Neural crest cell (in vitro differentiated cells): ENCODE measurements at regions not wholly inside any gene's neighbourhood (a gene's known extent, or its start where the extent isn't known, plus 50 kb on each side); places are given as distances from the start of the nearest gene placed in this dataset.
"Not testable (repeated sequence)": the region's sequence is repeated elsewhere in the genome, so short reads cannot be mapped to it uniquely, and the experiment has no call there.

ENCODE experiments used
- DNase-seq: peaks from one replicate; pipeline ENCODE4 v3.0.0; 2021; ENCODE audit warnings: low read depth, mixed read lengths, low spot score
- H3K27ac Mint-ChIP-seq: one replicate; pipeline ENCODE4 v1.8.0; 2021; ENCODE audit warnings: mild to moderate bottlenecking, mixed read lengths; ENCODE audit not compliant: unreplicated experiment
- H3K27me3 Mint-ChIP-seq: 2 replicates; pipeline ENCODE4 v1.8.0; 2021; ENCODE audit warnings: low read depth, mild to moderate bottlenecking, mixed read lengths
- H3K36me3 Mint-ChIP-seq: 2 replicates; pipeline ENCODE4 v1.8.0; 2021; ENCODE audit warnings: low read depth, mild to moderate bottlenecking, mixed read lengths
- H3K4me1 Mint-ChIP-seq: 2 replicates; pipeline ENCODE4 v1.8.0; 2021; ENCODE audit warnings: mixed read lengths
- H3K4me3 Mint-ChIP-seq: one replicate; pipeline ENCODE4 v1.8.0; 2021; ENCODE audit warnings: mild to moderate bottlenecking, mixed read lengths
- H3K9me3 Mint-ChIP-seq: 2 replicates; pipeline ENCODE4 v1.8.0; 2021; ENCODE audit warnings: mixed read lengths
- TF ChIP-seq, protein P1 (sequence below): fragments of 200-600 bp; sonication (generic); conservative IDR thresholded peaks from 2 replicates; pipeline ENCODE4 v1.5.0; 2021; ENCODE audit warnings: antibody characterized with exemption, mild to moderate bottlenecking

DNA sequence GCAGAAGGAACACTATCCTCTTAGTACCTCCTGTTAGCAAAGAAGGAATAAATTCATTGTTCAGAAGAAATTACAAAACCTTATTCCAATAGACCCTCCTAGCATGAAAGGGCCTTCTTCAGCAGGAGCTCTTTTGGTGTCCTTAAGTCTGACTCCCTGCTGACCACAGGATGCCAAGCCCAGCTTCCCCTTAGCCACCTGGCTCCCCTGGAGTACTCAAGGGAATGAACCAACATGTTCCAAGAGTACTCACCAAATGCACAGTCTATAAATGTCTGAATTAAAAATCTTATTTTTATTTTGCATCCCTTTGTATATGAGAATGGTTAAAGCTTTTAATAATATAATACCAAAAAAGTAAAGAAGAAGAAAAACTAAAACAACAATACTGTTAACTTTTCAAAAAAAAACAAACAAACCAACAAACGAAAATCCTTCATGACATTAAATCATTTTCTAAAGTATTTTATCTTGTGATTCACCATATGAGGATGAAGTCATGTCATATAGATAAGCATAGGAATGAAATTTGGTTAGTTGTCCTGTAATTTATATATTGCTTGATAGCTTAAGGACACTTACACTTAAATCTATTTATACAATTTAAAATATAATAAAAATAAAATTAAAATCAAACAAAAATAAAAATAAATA is 1355.1 kb downstream of the HACE1 start:
- Mint-ChIP-seq H3K27me3 (no peaks in the 10 kb centered on the region), H3K9me3 (no peaks in the 10 kb centered on the region), H3K27ac (no peak overlapping the region), H3K4me3 (no peak overlapping the region), H3K4me1 (no peaks in the 10 kb centered on the region), H3K36me3 (no peaks in the 10 kb centered on the region)
- TF ChIP-seq, protein P1, sequence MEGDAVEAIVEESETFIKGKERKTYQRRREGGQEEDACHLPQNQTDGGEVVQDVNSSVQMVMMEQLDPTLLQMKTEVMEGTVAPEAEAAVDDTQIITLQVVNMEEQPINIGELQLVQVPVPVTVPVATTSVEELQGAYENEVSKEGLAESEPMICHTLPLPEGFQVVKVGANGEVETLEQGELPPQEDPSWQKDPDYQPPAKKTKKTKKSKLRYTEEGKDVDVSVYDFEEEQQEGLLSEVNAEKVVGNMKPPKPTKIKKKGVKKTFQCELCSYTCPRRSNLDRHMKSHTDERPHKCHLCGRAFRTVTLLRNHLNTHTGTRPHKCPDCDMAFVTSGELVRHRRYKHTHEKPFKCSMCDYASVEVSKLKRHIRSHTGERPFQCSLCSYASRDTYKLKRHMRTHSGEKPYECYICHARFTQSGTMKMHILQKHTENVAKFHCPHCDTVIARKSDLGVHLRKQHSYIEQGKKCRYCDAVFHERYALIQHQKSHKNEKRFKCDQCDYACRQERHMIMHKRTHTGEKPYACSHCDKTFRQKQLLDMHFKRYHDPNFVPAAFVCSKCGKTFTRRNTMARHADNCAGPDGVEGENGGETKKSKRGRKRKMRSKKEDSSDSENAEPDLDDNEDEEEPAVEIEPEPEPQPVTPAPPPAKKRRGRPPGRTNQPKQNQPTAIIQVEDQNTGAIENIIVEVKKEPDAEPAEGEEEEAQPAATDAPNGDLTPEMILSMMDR: no peak
- DNase-seq: no peak

- H3K4me1 Mint-ChIP-seq, H3K27me3 Mint-ChIP-seq, H3K36me3 Mint-ChIP-seq, H3K9me3 Mint-ChIP-seq, H3K27ac Mint-ChIP-seq, H3K4me3 Mint-ChIP-seq, DNase-seq: not testable (repeated sequence)
These were observed 1363.1 kb downstream of the HACE1 start for GRCh38 chr6:103496588-103496987.

- H3K27me3 Mint-ChIP-seq: peaks cover under 1% of the 10 kb centered on the region
- H3K4me3 Mint-ChIP-seq: no peak overlapping the region
- no peaks in the 10 kb centered on the region for H3K4me1 Mint-ChIP-seq
These were observed 1403.1 kb downstream of the HACE1 start for GRCh38 chr6:103456652-103457051.

GRCh38 chr6:103455275-103455674 is 1404.4 kb downstream of the HACE1 start:
- H3K9me3 Mint-ChIP-seq: peaks cover 3% of the 10 kb centered on the region
- no peak overlapping the region for H3K4me3 Mint-ChIP-seq
- H3K4me1 Mint-ChIP-seq: no peaks in the 10 kb centered on the region
- H3K27me3 Mint-ChIP-seq: peaks cover 3% of the 10 kb centered on the region
- no peak for DNase-seq
- no peaks in the 10 kb centered on the region for H3K36me3 Mint-ChIP-seq
- TF ChIP-seq, protein P1: no peak
- H3K27ac Mint-ChIP-seq: no peak overlapping the region

More at GRCh38 chr6:103456652-103457051, 1403.1 kb downstream of the HACE1 start:
- H3K9me3 Mint-ChIP-seq: peaks cover 3% of the 10 kb centered on the region
- TF ChIP-seq, protein P1: no peak
- no peak for DNase-seq
- no peaks in the 10 kb centered on the region for H3K36me3 Mint-ChIP-seq
- H3K27ac Mint-ChIP-seq: no peak overlapping the region

- Mint-ChIP-seq H3K4me3 (no peak overlapping the region), H3K4me1 (no peaks in the 10 kb centered on the region), H3K9me3 (no peaks in the 10 kb centered on the region), H3K36me3 (no peaks in the 10 kb centered on the region), H3K27me3 (no peaks in the 10 kb centered on the region), H3K27ac (no peak overlapping the region)
- TF ChIP-seq, protein P1: no peak
- no peak for DNase-seq
These were observed 1450.2 kb downstream of the HACE1 start for GRCh38 chr6:103409475-103409874.

- TF ChIP-seq, protein P1: no peak
- H3K9me3 Mint-ChIP-seq: no peaks in the 10 kb centered on the region
- DNase-seq: no peak
- no peaks in the 10 kb centered on the region for H3K27me3 Mint-ChIP-seq
- no peaks in the 10 kb centered on the region for H3K36me3 Mint-ChIP-seq
- H3K4me3 Mint-ChIP-seq: no peak overlapping the region
- no peak overlapping the region for H3K27ac Mint-ChIP-seq
- no peaks in the 10 kb centered on the region for H3K4me1 Mint-ChIP-seq
These were observed 1454.4 kb downstream of the HACE1 start for GRCh38 chr6:103405321-103405720.
